Left ventricle myocardium inferior (tissue), 1 donor: ENCODE measurements at regions not wholly inside any gene's neighbourhood (a gene's known extent, or its start where the extent isn't known, plus 50 kb on each side); places are given as distances from the start of the nearest gene placed in this dataset.
"Not testable (repeated sequence)": the region's sequence is repeated elsewhere in the genome, so short reads cannot be mapped to it uniquely, and the experiment has no call there.

Experiments used
- DNase-seq: peaks from one replicate; pipeline ENCODE4 v3.0.0-alpha.2; 2020
- H3K27ac ChIP-seq: fragments of 200-600 bp; replicated peaks from 2 replicates; pipeline ENCODE4 v1.8.0; 2021
- H3K27me3 ChIP-seq: fragments of 200-600 bp; 2 replicates; pipeline ENCODE4 v1.8.0; 2021; ENCODE audit warnings: low read depth
- H3K36me3 ChIP-seq: fragments of 200-600 bp; 2 replicates; pipeline ENCODE4 v1.8.0; 2021
- H3K4me1 ChIP-seq: fragments of 200-600 bp; 2 replicates; pipeline ENCODE4 v1.8.0; 2021
- H3K4me3 ChIP-seq: fragments of 200-600 bp; 2 replicates; pipeline ENCODE4 v1.8.0; 2021; ENCODE audit warnings: mild to moderate bottlenecking, moderate library complexity
- H3K9me3 ChIP-seq: fragments of 200-600 bp; replicated peaks from 2 replicates; pipeline ENCODE4 v1.8.0; 2021
- intact Hi-C: fragments of 100-400 bp; cut with micrococcal nuclease; formaldehyde crosslinking; loops from one replicate; pipeline ENCODE4 v1.11.0; 2022
- TF ChIP-seq, protein P1 (sequence below): fragments of 200-600 bp; IDR thresholded peaks from 2 replicates; pipeline ENCODE4 v1.8.0; 2021; ENCODE audit warnings: antibody characterized with exemption, mild to moderate bottlenecking, borderline replicate concordance
- donor health status: DM: no; HTN: yes; CAD: no; lungs with severe emphysema.

GRCh38 chrY:10627116-10627515 lies 1099.4 kb downstream of the TSPY10 start:
- Histone ChIP-seq H3K9me3 (peaks cover 3% of the 10 kb centered on the region), H3K4me3 (no peak overlapping the region), H3K27me3 (no peaks in the 10 kb centered on the region), H3K36me3 (no peaks in the 10 kb centered on the region), H3K4me1 (no peaks in the 10 kb centered on the region), H3K27ac (no peak overlapping the region)
- TF ChIP-seq, protein P1, sequence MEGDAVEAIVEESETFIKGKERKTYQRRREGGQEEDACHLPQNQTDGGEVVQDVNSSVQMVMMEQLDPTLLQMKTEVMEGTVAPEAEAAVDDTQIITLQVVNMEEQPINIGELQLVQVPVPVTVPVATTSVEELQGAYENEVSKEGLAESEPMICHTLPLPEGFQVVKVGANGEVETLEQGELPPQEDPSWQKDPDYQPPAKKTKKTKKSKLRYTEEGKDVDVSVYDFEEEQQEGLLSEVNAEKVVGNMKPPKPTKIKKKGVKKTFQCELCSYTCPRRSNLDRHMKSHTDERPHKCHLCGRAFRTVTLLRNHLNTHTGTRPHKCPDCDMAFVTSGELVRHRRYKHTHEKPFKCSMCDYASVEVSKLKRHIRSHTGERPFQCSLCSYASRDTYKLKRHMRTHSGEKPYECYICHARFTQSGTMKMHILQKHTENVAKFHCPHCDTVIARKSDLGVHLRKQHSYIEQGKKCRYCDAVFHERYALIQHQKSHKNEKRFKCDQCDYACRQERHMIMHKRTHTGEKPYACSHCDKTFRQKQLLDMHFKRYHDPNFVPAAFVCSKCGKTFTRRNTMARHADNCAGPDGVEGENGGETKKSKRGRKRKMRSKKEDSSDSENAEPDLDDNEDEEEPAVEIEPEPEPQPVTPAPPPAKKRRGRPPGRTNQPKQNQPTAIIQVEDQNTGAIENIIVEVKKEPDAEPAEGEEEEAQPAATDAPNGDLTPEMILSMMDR, result no peak
- intact Hi-C loops, result no loop called here
- DNase-seq, result no peak

DNA sequence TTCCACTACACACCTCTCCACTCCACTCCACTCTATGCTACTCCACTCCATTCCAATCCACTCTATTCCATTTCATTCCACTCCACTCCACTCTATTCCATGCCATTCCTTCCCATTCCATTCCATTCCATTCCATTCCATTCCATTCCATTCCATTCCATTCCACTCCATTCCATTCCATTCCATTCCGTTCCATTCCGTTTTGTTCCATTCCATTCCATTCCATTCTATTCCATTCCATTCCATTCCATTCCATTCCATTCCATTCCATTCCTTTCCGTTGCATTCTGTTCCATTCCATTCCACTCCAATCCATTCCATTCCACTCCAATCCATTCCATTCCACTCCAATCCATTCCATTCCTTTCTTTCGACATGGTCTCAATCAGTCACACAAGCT lies 1121.1 kb downstream of the TSPY10 start:
- H3K27ac ChIP-seq, intact Hi-C loops, H3K27me3 ChIP-seq, H3K9me3 ChIP-seq, H3K4me1 ChIP-seq, H3K4me3 ChIP-seq, H3K36me3 ChIP-seq, DNase-seq: not testable (repeated sequence)

DNA sequence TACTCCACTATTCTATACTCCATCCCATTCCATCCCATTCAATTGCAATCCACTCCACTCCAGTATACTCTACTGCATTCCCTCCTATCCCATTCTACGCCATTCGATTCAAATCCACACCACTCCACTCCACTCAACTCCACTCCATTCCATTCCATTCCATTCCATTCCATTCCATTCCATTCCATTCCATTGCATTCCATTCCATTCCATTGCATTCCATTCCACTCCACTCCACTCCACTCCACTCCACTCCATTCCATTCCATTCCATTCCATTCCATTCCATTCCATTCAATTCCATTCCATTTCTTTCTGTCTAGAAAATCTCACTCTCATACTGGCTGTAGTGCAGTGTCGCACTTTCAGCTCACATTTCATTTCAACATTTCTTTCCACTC lies 1129.4 kb downstream of the TSPY10 start:
- H3K4me3 ChIP-seq, H3K27ac ChIP-seq, intact Hi-C loops, H3K27me3 ChIP-seq, DNase-seq, H3K4me1 ChIP-seq, H3K36me3 ChIP-seq: not testable (repeated sequence)
- peaks cover 57% of the 10 kb centered on the region for H3K9me3 ChIP-seq

DNA sequence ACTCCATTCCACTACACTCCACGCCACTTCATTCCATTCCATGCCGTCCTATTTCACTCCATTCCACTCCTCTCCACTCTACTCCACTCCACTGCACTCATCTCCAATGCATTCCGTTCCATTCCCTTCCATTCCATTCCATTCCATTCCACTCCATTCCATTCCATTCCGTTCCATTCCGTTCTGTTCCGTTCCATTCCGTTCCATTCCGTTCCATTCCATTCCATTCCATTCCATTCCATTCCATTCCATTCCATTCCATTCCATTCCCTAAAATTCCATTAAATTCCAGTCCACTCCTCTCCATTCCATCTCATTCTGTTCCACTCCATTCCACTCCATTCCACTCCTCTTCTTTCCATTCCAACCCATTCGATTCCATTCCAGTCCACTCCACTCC lies 1139.1 kb downstream of the TSPY10 start:
- Histone ChIP-seq H3K27me3 (no peaks in the 10 kb centered on the region), H3K36me3 (no peaks in the 10 kb centered on the region), H3K9me3 (peaks cover 26% of the 10 kb centered on the region), H3K4me1 (no peaks in the 10 kb centered on the region), H3K4me3 (no peak overlapping the region), H3K27ac (no peak overlapping the region)
- TF ChIP-seq, protein P1, result no peak
- DNase-seq, result no peak
- intact Hi-C loops, result no loop called here

- no peak overlapping the region for H3K27ac ChIP-seq
- H3K4me1 ChIP-seq, result no peaks in the 10 kb centered on the region
- H3K36me3 ChIP-seq, result no peaks in the 10 kb centered on the region
- TF ChIP-seq, protein P1, result no peak
- no peaks in the 10 kb centered on the region for H3K27me3 ChIP-seq
- DNase-seq, result no peak
- intact Hi-C loops, result no loop called here
- H3K4me3 ChIP-seq, result no peak overlapping the region
- H3K9me3 ChIP-seq, result peaks cover 20% of the 10 kb centered on the region
Measured at GRCh38 chrY:10686414-10686813, 1158.7 kb downstream of the TSPY10 start.
